HK-2 (cell line): ENCODE measurements at regions not wholly inside any gene's neighbourhood (a gene's known extent, or its start where the extent isn't known, plus 50 kb on each side); places are given as distances from the start of the nearest gene placed in this dataset.

Source experiments
- DNase-seq: peaks from one replicate; pipeline ENCODE4 v3.0.0-alpha.2; 2018; ENCODE audit not compliant: unreplicated experiment

GRCh38 chr18:51724790-51725721, 527.6 kb upstream of the MEX3C start:
- no peak for DNase-seq

- DNase-seq: no peak
These were observed 529.1 kb upstream of the MEX3C start for GRCh38 chr18:51726614-51727013.

- DNase-seq: no peak
These were observed 530.3 kb upstream of the MEX3C start for GRCh38 chr18:51727780-51728179.

- DNase-seq: no peak
These were observed 533.6 kb upstream of the MEX3C start for GRCh38 chr18:51731070-51731469.

GRCh38 chr18:51734576-51734975, 537.1 kb upstream of the MEX3C start:
- DNase-seq: no peak

- DNase-seq: no peak
These were observed 541.7 kb upstream of the MEX3C start for GRCh38 chr18:51739044-51739666.

- DNase-seq: no peak
These were observed 554.4 kb upstream of the MEX3C start for GRCh38 chr18:51751901-51752300.

GRCh38 chr18:51753365-51754057, 556.0 kb upstream of the MEX3C start:
- DNase-seq: no peak

- no peak for DNase-seq
These were observed 557.1 kb upstream of the MEX3C start for GRCh38 chr18:51754566-51754965.

GRCh38 chr18:51757255-51757924, 559.9 kb upstream of the MEX3C start:
- DNase-seq: no peak

- DNase-seq: no peak
These were observed 564.9 kb upstream of the MEX3C start for GRCh38 chr18:51762373-51762772.

GRCh38 chr18:51765606-51766360, 568.3 kb upstream of the MEX3C start:
- no peak for DNase-seq

- DNase-seq: no peak
These were observed 569.8 kb upstream of the MEX3C start for GRCh38 chr18:51767293-51767692.

GRCh38 chr18:51778115-51778514, 561.9 kb upstream of the DCC start:
- no peak for DNase-seq

- DNase-seq: no peak
These were observed 550.1 kb upstream of the DCC start for GRCh38 chr18:51789871-51790270.

GRCh38 chr18:51801514-51801913, 538.5 kb upstream of the DCC start:
- no peak for DNase-seq

- no peak for DNase-seq
These were observed 537.2 kb upstream of the DCC start for GRCh38 chr18:51802569-51803428.

- no peak for DNase-seq
These were observed 532.7 kb upstream of the DCC start for GRCh38 chr18:51807336-51807735.

- DNase-seq: no peak
These were observed 528.1 kb upstream of the DCC start for GRCh38 chr18:51811883-51812282.

GRCh38 chr18:51813740-51814139, 526.3 kb upstream of the DCC start:
- no peak for DNase-seq
